SKM-1 (cell line): ENCODE measurements at regions not wholly inside any gene's neighbourhood (a gene's known extent, or its start where the extent isn't known, plus 50 kb on each side); places are given as distances from the start of the nearest gene placed in this dataset.
"Not testable (repeated sequence)": the region's sequence is repeated elsewhere in the genome, so short reads cannot be mapped to it uniquely, and the experiment has no call there.

Experiments used
- DNase-seq: peaks from one replicate; lab custom pipeline; 2025; ENCODE audit not compliant: unreplicated experiment; lab: John Stamatoyannopoulos, UW

- no peak for DNase-seq
Measured at GRCh38 chr1:201721082-201722049, 107.6 kb upstream of the IPO9 start.

- no peak for DNase-seq
Measured at GRCh38 chr1:201724039-201724765, 104.8 kb upstream of the IPO9 start.

- no peak for DNase-seq
Measured at GRCh38 chr1:201724766-201725118, 104.2 kb upstream of the IPO9 start.

GRCh38 chr1:201726700-201727099 lies 102.3 kb upstream of the IPO9 start:
- DNase-seq: no peak

GRCh38 chr1:201728731-201729130 lies 100.2 kb upstream of the IPO9 start:
- DNase-seq: no peak

GRCh38 chr1:201729973-201730608 lies 98.9 kb upstream of the IPO9 start:
- DNase-seq: no peak

GRCh38 chr1:201730611-201731010 lies 98.3 kb upstream of the IPO9 start:
- no peak for DNase-seq

- no peak for DNase-seq
Measured at GRCh38 chr1:201731142-201731541, 97.8 kb upstream of the IPO9 start.

- DNase-seq: no peak
Measured at GRCh38 chr1:201731592-201731991, 97.4 kb upstream of the IPO9 start.

- no peak for DNase-seq
Measured at GRCh38 chr1:201732351-201732750, 96.6 kb upstream of the IPO9 start.

GRCh38 chr1:201734221-201734620 lies 94.7 kb upstream of the IPO9 start:
- DNase-seq: not testable (repeated sequence)

GRCh38 chr1:201734786-201735185 lies 94.2 kb upstream of the IPO9 start:
- no peak for DNase-seq

- no peak for DNase-seq
Measured at GRCh38 chr1:201736707-201737320, 92.1 kb upstream of the IPO9 start.

GRCh38 chr1:201737352-201738060 lies 91.5 kb upstream of the IPO9 start:
- DNase-seq: no peak

GRCh38 chr1:201739080-201739479 lies 89.9 kb upstream of the IPO9 start:
- DNase-seq: no peak

- DNase-seq: peak; percentile 75
Measured at GRCh38 chr1:201739492-201740085, 89.4 kb upstream of the IPO9 start.

- DNase-seq: no peak
Measured at GRCh38 chr1:201740086-201740541, 88.8 kb upstream of the IPO9 start.

- peak; percentile 85 for DNase-seq
Measured at GRCh38 chr1:201740670-201741111, 88.3 kb upstream of the IPO9 start.

- DNase-seq: no peak
Measured at GRCh38 chr1:201741763-201742342, 87.1 kb upstream of the IPO9 start.

GRCh38 chr1:201742476-201742875 lies 86.5 kb upstream of the IPO9 start:
- no peak for DNase-seq
